Liver (tissue), 8 donors: ENCODE measurements at regions not wholly inside any gene's neighbourhood (a gene's known extent, or its start where the extent isn't known, plus 50 kb on each side); places are given as distances from the start of the nearest gene placed in this dataset.

Experiments used
- DNase-seq: peaks from one replicate; pipeline ENCODE4 v3.0.0-alpha.2; 2017; ENCODE audit warnings: low spot score
- H3K27ac ChIP-seq, 2 donors: one replicate each; pipeline ENCODE4 v1.7.0; 2013; ENCODE audit warnings: inconsistent platforms in 2 of 2, low read length in 2 of 2, control low read depth in 1 of 2, low read depth in 1 of 2, mild to moderate bottlenecking in 1 of 2
- H3K27me3 ChIP-seq, 4 donors: one replicate each; pipeline versions ENCODE4 v1.6.1 to v1.7.0; 2013; ENCODE audit warnings: low read length in 3 of 4, inconsistent platforms in 1 of 4, mild to moderate bottlenecking in 1 of 4, moderate library complexity in 1 of 4; ENCODE audit not compliant: control insufficient read depth in 4 of 4, insufficient read depth in 4 of 4
- H3K36me3 ChIP-seq, 4 donors: one replicate each; pipeline versions ENCODE4 v1.6.1 to v1.7.0; 2013; ENCODE audit warnings: low read length in 3 of 4, mild to moderate bottlenecking in 3 of 4, low read depth in 1 of 4, moderate library complexity in 1 of 4; ENCODE audit not compliant: control insufficient read depth in 4 of 4, insufficient read depth in 3 of 4
- H3K4me1 ChIP-seq, 4 donors: one replicate each; pipeline versions ENCODE4 v1.6.1 to v1.7.0; 2013; ENCODE audit warnings: low read length in 3 of 4, mild to moderate bottlenecking in 3 of 4, moderate library complexity in 1 of 4; ENCODE audit not compliant: control insufficient read depth in 4 of 4, insufficient read depth in 4 of 4
- H3K4me3 ChIP-seq, 3 donors: one replicate each; pipeline versions ENCODE4 v1.6.1 to v1.7.0; 2013; ENCODE audit warnings: low read length in 3 of 3, control low read depth in 1 of 3, low read depth in 1 of 3, mild to moderate bottlenecking in 1 of 3
- H3K9ac ChIP-seq, 2 donors: one replicate each; pipeline ENCODE4 v1.7.0; 2013; ENCODE audit warnings: low read length in 2 of 2, mild to moderate bottlenecking in 2 of 2, moderate library complexity in 2 of 2, control low read depth in 1 of 2, low read depth in 1 of 2
- H3K9me3 ChIP-seq, 4 donors: one replicate each; pipeline versions ENCODE4 v1.6.1 to v1.7.0; 2013; ENCODE audit warnings: low read length in 3 of 4; ENCODE audit not compliant: control insufficient read depth in 4 of 4
- EGR1 ChIP-seq, 2 donors: IDR thresholded peaks; 2 replicates each; pipeline ENCODE4 v1.6.1; 2016 to 2018; ENCODE audit warnings: antibody characterized with exemption in 2 of 2, low read depth in 2 of 2
- FOXA2 ChIP-seq: IDR thresholded peaks from 2 replicates; pipeline ENCODE4 v1.6.1; 2016; ENCODE audit warnings: antibody characterized with exemption
- GABPA ChIP-seq, 2 donors: IDR thresholded peaks in 1 of 2; conservative IDR thresholded peaks in 1 of 2; 2 replicates each; pipeline ENCODE4 v1.6.1; 2016; ENCODE audit warnings: antibody characterized with exemption in 2 of 2, mild to moderate bottlenecking in 1 of 2, moderate library complexity in 1 of 2
- HNF4A ChIP-seq, 2 donors: conservative IDR thresholded peaks; 2 replicates each; pipeline ENCODE4 v1.6.1; 2016; ENCODE audit warnings: antibody characterized with exemption in 2 of 2, mild to moderate bottlenecking in 2 of 2
- JUND ChIP-seq, 2 donors: IDR thresholded peaks; 2 replicates each; pipeline ENCODE4 v1.6.1; 2016; ENCODE audit warnings: antibody characterized with exemption in 2 of 2
- NR2F2 ChIP-seq: IDR thresholded peaks from 2 replicates; pipeline ENCODE4 v1.6.1; 2016; ENCODE audit warnings: antibody characterized with exemption
- RAD21 ChIP-seq, 2 donors: IDR thresholded peaks; 2 replicates each; pipeline ENCODE4 v1.6.1; 2016; ENCODE audit warnings: antibody characterized with exemption in 2 of 2, mild to moderate bottlenecking in 2 of 2
- RXRA ChIP-seq, 2 donors: IDR thresholded peaks; 2 replicates each; pipeline ENCODE4 v1.6.1; 2017 to 2018; ENCODE audit warnings: antibody characterized with exemption in 2 of 2, mild to moderate bottlenecking in 1 of 2
- YY1 ChIP-seq: IDR thresholded peaks from 2 replicates; pipeline ENCODE4 v1.6.1; 2016; ENCODE audit warnings: antibody characterized with exemption, mild to moderate bottlenecking
- WGBS: extraction: QIAGEN DNeasy Blood & Tissue Kit; methylation state at CpG from one replicate; pipeline ENCODE4 v1.1.7; 2013; 5-methylcytosine and 5-hydroxymethylcytosine counted together
- TF ChIP-seq, protein P1 (sequence below): IDR thresholded peaks from 2 replicates; pipeline ENCODE4 v1.6.1; 2016; ENCODE audit warnings: antibody characterized with exemption, mild to moderate bottlenecking
- TF ChIP-seq, protein P2 (sequence below): fragments of 150-350 bp; IDR thresholded peaks from 2 replicates; pipeline ENCODE4 v1.5.1; 2017; ENCODE audit warnings: improper control_type of control experiment, low read depth, low read length; ENCODE audit not compliant: missing input control
- TF ChIP-seq, protein P3 (sequence below): IDR thresholded peaks from 2 replicates; pipeline ENCODE4 v1.6.1; 2016; ENCODE audit warnings: antibody characterized with exemption
- TF ChIP-seq, protein P4 (sequence below): IDR thresholded peaks from 2 replicates; pipeline ENCODE4 v1.6.1; 2016; ENCODE audit warnings: antibody characterized with exemption
- TF ChIP-seq, protein P5 (sequence below): IDR thresholded peaks from 2 replicates; pipeline ENCODE4 v1.6.1; 2016; ENCODE audit warnings: antibody characterized with exemption
- donor health status: healthy.
- donor health status: healthy.
- donor health status: healthy.
- donor health status: healthy.
- donor health status: healthy.

DNA sequence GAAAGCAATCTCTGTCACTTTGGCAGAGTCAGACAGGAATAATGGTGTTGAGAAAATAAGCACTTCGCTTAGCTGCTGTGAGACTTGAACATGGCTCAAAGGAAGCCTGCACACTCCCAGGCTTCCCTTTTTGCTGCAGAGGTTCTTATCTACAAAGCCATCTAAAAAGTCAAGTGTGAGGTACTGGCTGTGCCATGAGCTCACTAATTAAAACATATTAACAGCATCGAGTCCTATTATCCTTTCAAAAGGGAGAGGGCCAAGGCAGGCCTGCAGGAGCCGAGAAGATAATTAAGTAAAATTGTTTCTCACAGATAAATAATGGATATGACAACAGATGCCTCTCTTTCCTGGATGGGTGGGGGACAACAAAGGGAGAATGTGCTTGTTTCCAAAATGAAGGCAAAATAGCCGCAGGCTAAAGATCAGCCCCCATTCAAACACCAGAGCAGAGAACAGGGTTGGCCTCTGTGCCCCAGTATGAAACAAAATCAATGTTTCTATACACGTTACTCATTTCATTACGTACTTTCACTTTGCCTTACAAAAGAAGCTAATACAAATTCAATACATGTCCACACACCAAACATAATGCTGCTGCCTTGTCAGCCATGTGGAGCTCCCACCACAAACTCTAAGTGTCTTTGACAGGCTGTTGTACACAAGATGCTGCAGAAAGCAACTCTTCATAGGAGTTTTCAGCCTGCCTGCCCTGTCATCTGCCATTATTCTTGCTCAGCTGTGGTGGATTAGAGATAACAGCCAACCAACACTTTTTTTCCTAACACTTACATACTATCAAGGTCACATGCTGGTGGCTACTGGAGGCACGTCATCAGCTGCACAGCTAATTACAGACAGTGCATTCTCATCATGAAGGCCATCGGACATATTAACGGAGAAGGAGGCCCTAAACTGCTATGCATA lies 55.3 kb downstream of the ELAPOR2 start:
- 58% methylated on average over 9 of the region's 9 CpGs for WGBS
- Histone ChIP-seq H3K4me1 (no peaks in the 10 kb centered on the region), H3K9me3 (no peaks in the 10 kb centered on the region), H3K36me3 (no peaks in the 10 kb centered on the region), H3K27ac (no peak overlapping the region), H3K9ac (no peak overlapping the region), H3K27me3 (no peaks in the 10 kb centered on the region), H3K4me3 (no peak overlapping the region)
- DNase-seq, result no peak
- TF ChIP-seq FOXA2, result no peak
- TF ChIP-seq, protein P1, sequence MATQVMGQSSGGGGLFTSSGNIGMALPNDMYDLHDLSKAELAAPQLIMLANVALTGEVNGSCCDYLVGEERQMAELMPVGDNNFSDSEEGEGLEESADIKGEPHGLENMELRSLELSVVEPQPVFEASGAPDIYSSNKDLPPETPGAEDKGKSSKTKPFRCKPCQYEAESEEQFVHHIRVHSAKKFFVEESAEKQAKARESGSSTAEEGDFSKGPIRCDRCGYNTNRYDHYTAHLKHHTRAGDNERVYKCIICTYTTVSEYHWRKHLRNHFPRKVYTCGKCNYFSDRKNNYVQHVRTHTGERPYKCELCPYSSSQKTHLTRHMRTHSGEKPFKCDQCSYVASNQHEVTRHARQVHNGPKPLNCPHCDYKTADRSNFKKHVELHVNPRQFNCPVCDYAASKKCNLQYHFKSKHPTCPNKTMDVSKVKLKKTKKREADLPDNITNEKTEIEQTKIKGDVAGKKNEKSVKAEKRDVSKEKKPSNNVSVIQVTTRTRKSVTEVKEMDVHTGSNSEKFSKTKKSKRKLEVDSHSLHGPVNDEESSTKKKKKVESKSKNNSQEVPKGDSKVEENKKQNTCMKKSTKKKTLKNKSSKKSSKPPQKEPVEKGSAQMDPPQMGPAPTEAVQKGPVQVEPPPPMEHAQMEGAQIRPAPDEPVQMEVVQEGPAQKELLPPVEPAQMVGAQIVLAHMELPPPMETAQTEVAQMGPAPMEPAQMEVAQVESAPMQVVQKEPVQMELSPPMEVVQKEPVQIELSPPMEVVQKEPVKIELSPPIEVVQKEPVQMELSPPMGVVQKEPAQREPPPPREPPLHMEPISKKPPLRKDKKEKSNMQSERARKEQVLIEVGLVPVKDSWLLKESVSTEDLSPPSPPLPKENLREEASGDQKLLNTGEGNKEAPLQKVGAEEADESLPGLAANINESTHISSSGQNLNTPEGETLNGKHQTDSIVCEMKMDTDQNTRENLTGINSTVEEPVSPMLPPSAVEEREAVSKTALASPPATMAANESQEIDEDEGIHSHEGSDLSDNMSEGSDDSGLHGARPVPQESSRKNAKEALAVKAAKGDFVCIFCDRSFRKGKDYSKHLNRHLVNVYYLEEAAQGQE, result no peak
- no peak for TF ChIP-seq EGR1 (IDR thresholded peaks at IDR 0.05; ENCODE audit: low read depth in 2 of 2)
- TF ChIP-seq GABPA (IDR thresholded peaks at IDR 0.05 in 1 of 2, conservative IDR thresholded peaks at IDR 0.05 in 1 of 2), result no peak
- TF ChIP-seq, protein P2, sequence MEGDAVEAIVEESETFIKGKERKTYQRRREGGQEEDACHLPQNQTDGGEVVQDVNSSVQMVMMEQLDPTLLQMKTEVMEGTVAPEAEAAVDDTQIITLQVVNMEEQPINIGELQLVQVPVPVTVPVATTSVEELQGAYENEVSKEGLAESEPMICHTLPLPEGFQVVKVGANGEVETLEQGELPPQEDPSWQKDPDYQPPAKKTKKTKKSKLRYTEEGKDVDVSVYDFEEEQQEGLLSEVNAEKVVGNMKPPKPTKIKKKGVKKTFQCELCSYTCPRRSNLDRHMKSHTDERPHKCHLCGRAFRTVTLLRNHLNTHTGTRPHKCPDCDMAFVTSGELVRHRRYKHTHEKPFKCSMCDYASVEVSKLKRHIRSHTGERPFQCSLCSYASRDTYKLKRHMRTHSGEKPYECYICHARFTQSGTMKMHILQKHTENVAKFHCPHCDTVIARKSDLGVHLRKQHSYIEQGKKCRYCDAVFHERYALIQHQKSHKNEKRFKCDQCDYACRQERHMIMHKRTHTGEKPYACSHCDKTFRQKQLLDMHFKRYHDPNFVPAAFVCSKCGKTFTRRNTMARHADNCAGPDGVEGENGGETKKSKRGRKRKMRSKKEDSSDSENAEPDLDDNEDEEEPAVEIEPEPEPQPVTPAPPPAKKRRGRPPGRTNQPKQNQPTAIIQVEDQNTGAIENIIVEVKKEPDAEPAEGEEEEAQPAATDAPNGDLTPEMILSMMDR, result no peak
- TF ChIP-seq, protein P3, sequence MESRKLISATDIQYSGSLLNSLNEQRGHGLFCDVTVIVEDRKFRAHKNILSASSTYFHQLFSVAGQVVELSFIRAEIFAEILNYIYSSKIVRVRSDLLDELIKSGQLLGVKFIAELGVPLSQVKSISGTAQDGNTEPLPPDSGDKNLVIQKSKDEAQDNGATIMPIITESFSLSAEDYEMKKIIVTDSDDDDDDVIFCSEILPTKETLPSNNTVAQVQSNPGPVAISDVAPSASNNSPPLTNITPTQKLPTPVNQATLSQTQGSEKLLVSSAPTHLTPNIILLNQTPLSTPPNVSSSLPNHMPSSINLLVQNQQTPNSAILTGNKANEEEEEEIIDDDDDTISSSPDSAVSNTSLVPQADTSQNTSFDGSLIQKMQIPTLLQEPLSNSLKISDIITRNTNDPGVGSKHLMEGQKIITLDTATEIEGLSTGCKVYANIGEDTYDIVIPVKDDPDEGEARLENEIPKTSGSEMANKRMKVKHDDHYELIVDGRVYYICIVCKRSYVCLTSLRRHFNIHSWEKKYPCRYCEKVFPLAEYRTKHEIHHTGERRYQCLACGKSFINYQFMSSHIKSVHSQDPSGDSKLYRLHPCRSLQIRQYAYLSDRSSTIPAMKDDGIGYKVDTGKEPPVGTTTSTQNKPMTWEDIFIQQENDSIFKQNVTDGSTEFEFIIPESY, result no peak
- no peak for TF ChIP-seq RXRA (IDR thresholded peaks at IDR 0.05)
- TF ChIP-seq RAD21 (IDR thresholded peaks at IDR 0.05), result no peak
- TF ChIP-seq JUND (IDR thresholded peaks at IDR 0.05), result no peak
- no peak for TF ChIP-seq NR2F2
- TF ChIP-seq, protein P4, sequence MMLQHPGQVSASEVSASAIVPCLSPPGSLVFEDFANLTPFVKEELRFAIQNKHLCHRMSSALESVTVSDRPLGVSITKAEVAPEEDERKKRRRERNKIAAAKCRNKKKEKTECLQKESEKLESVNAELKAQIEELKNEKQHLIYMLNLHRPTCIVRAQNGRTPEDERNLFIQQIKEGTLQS, result no peak
- TF ChIP-seq, protein P5, sequence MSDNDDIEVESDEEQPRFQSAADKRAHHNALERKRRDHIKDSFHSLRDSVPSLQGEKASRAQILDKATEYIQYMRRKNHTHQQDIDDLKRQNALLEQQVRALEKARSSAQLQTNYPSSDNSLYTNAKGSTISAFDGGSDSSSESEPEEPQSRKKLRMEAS, result no peak

DNA sequence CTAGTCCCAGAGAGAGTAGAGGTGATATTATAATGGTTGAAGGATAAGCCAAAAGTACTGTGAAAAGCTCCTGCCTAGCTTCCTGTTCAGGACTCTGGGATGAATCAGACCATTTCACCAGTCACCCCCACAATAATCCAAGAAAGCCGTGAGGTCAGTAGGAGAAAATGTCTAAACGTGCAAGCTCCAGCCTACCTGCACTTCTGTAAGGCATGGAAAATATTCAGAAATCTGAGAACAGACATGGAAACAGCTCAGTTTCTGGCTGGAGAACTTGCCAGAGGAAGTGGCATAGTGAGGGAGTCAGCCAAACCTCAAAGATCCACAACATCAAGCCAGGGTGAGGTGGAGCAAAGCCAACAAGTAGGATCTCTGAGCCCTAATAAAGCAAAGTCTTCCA lies 58.2 kb downstream of the ELAPOR2 start:
- no peak for DNase-seq
- Histone ChIP-seq H3K27ac (no peak overlapping the region), H3K27me3 (no peaks in the 10 kb centered on the region), H3K4me3 (no peak overlapping the region), H3K4me1 (no peaks in the 10 kb centered on the region), H3K9ac (no peak overlapping the region), H3K36me3 (no peaks in the 10 kb centered on the region), H3K9me3 (no peaks in the 10 kb centered on the region)
- TF ChIP-seq HNF4A (conservative IDR thresholded peaks at IDR 0.05) (no peak), FOXA2 (no peak), YY1 (no peak)
- TF ChIP-seq, protein P2, result no peak
- 77% methylated on average over 2 of the region's 2 CpGs for WGBS
